ENCODE measurements at regions not wholly inside any gene's neighbourhood (a gene's known extent, or its start where the extent isn't known, plus 50 kb on each side); places are given as distances from the start of the nearest gene placed in this dataset.

DNA sequence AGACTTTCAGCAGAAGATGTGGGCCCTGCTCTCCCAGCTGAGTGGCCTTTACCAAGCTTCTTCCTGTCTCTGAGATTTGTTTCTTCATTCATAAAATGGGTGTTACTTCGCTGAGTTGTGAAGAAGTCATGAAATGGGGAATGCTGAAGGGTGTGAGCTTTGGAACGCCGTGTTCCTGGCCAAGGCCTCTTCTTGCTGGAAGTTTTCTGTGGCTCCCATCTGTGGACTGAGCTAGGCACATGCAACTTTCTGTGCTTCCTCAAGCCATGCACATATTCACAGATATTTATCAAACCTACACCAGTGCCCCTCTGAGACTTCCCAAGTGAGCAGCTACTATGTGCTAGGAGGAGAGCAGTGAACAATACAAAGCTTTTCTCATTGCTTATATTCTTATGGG lies 106.3 kb upstream of the JUN start:
- H3K36me3 ChIP-seq (ENCODE audit: control insufficient read depth in 5 of 5, insufficient read depth in 5 of 5, low read length in 5 of 5): no peaks in the 10 kb centered on the region
- no peak overlapping the region for H3K9ac ChIP-seq (ENCODE audit: low read length in 5 of 5)
- H3K27ac ChIP-seq (ENCODE audit: low read depth, low read length): no peak overlapping the region
- peaks cover 3 to 58% (median 47%) of the 10 kb centered on the region in 5 donors for H3K4me1 ChIP-seq (ENCODE audit: control insufficient read depth in 5 of 5, insufficient read depth in 5 of 5, low read length in 5 of 5)
- H3K4me3 ChIP-seq (ENCODE audit: low read depth in 1 of 5, low read length in 5 of 5): no peak overlapping the region
- no peaks in the 10 kb centered on the region for H3K9me3 ChIP-seq (ENCODE audit: control insufficient read depth in 5 of 5, low read length in 5 of 5)
- H3K27me3 ChIP-seq (ENCODE audit: control insufficient read depth in 5 of 5, insufficient read depth in 4 of 5, low read length in 5 of 5): no peaks in the 10 kb centered on the region

DNA sequence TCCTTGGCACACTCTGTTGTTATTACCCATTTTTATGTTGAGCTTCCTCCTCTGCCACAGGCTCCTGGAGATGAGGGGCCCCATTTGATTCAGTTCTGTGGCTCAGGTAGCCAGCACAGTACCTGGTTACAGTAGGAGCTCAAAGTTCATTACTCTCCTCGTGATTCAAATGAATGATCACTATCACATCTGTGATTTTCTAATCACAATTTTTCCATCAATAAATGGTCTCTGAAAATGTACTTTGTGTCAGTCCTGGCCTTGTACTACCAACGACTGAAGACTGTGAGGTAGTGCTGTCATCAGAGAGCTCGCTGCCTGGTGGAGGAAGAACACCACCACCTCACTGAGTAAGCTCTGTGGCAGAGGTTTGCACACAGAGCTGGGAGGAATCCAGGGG lies 106.8 kb upstream of the JUN start:
- Histone ChIP-seq H3K27me3 (ENCODE audit: control insufficient read depth in 5 of 5, insufficient read depth in 4 of 5, low read length in 5 of 5) (no peaks in the 10 kb centered on the region), H3K27ac (ENCODE audit: low read depth, low read length) (no peak overlapping the region), H3K36me3 (ENCODE audit: control insufficient read depth in 5 of 5, insufficient read depth in 5 of 5, low read length in 5 of 5) (no peaks in the 10 kb centered on the region), H3K4me1 (ENCODE audit: control insufficient read depth in 5 of 5, insufficient read depth in 5 of 5, low read length in 5 of 5) (peaks cover 4 to 58% (median 47%) of the 10 kb centered on the region in 5 donors), H3K9me3 (ENCODE audit: control insufficient read depth in 5 of 5, low read length in 5 of 5) (no peaks in the 10 kb centered on the region), H3K9ac (ENCODE audit: low read length in 5 of 5) (no peak overlapping the region), H3K4me3 (ENCODE audit: low read depth in 1 of 5, low read length in 5 of 5) (no peak overlapping the region)

DNA sequence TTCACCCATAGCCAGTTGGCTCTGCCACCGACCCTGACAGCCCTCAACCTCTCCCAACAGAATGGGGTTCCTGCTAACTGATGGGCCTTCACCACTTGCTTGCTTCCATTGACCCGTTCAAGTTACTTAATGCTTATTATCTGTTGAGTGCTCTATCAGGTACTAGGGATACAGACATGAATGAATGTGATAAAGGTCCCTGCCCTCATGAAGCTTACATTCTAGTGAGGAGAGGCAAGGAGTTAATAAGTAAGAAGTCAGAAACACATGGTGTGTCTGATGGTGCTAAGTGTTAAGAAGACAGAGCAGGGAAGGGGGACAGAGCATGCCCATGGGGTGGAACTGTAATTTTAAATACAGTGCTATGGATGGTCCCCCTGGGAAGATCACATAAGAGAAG lies 107.5 kb upstream of the JUN start:
- H3K27ac ChIP-seq (ENCODE audit: low read depth, low read length): no peak overlapping the region
- no peak overlapping the region for H3K9ac ChIP-seq (ENCODE audit: low read length in 5 of 5)
- no peaks in the 10 kb centered on the region for H3K27me3 ChIP-seq (ENCODE audit: control insufficient read depth in 5 of 5, insufficient read depth in 4 of 5, low read length in 5 of 5)
- no peak overlapping the region for H3K4me3 ChIP-seq (ENCODE audit: low read depth in 1 of 5, low read length in 5 of 5)
- no peaks in the 10 kb centered on the region for H3K9me3 ChIP-seq (ENCODE audit: control insufficient read depth in 5 of 5, low read length in 5 of 5)
- H3K36me3 ChIP-seq (ENCODE audit: control insufficient read depth in 5 of 5, insufficient read depth in 5 of 5, low read length in 5 of 5): no peaks in the 10 kb centered on the region
- H3K4me1 ChIP-seq (ENCODE audit: control insufficient read depth in 5 of 5, insufficient read depth in 5 of 5, low read length in 5 of 5): peaks cover 11 to 58% (median 47%) of the 10 kb centered on the region in 5 donors

DNA sequence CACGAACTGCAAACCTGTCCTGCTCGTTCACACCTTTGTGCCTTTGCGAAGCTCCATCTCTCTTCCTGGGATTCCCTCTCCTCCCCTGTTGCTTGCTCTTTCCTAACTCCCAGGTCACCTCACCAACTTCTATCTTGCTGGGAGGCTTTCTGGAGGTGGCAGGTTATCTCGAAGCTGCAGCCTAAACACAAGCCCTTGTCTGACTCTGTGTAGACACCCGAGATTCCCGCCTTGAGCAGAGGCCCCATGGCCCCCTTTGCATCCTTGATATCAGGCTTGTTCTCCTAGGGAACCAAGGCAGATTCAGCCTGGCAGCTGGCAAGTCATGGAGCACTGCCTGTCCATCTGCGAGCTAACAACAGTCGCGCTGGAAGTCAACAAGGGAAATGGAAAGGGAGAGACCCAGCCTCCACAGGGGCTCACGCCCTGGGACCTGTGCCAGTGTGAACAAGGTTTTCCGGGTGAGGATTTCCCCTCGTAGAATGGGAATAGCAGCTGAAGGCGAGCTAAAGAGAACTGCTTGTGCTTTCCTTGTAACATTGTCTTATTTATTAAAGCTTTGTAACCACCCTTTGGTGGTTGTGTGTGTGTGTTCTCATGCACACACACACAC lies 109.5 kb upstream of the JUN start:
- Histone ChIP-seq H3K9ac (ENCODE audit: low read length in 5 of 5) (peak overlapping the region in 1 of 5 donors; percentile 28), H3K4me1 (ENCODE audit: control insufficient read depth in 5 of 5, insufficient read depth in 5 of 5, low read length in 5 of 5) (peaks cover 18 to 62% (median 50%) of the 10 kb centered on the region in 5 donors), H3K36me3 (ENCODE audit: control insufficient read depth in 5 of 5, insufficient read depth in 5 of 5, low read length in 5 of 5) (no peaks in the 10 kb centered on the region), H3K27ac (ENCODE audit: low read depth, low read length) (peak overlapping the region; percentile 75), H3K9me3 (ENCODE audit: control insufficient read depth in 5 of 5, low read length in 5 of 5) (no peaks in the 10 kb centered on the region), H3K27me3 (ENCODE audit: control insufficient read depth in 5 of 5, insufficient read depth in 4 of 5, low read length in 5 of 5) (no peaks in the 10 kb centered on the region), H3K4me3 (ENCODE audit: low read depth in 1 of 5, low read length in 5 of 5) (peak overlapping the region in 1 of 5 donors; percentile 3)

DNA sequence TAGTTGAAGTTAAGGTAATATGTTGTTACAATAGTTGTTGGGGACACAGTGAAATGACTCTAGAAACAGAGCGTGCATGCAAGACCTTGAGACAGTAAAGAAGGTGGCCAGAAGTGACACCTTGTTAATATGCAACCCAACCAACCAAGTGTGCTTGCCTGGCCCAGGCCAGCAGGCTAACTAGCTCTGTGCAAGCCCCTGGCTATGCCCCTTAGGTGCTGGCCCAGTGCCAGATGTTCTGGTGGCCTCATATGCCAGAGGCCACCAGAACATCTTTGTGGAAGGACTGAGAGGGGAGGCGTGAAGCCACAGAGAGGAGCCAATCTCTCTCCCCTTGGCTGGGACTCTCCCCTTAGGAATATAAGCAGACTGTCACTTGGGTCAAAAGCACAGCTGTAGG lies 111.2 kb upstream of the JUN start:
- Histone ChIP-seq H3K9ac (ENCODE audit: low read length in 5 of 5) (no peak overlapping the region), H3K36me3 (ENCODE audit: control insufficient read depth in 5 of 5, insufficient read depth in 5 of 5, low read length in 5 of 5) (no peaks in the 10 kb centered on the region), H3K27ac (ENCODE audit: low read depth, low read length) (peak overlapping the region; percentile 82), H3K27me3 (ENCODE audit: control insufficient read depth in 5 of 5, insufficient read depth in 4 of 5, low read length in 5 of 5) (no peaks in the 10 kb centered on the region), H3K4me3 (ENCODE audit: low read depth in 1 of 5, low read length in 5 of 5) (no peak overlapping the region), H3K4me1 (ENCODE audit: control insufficient read depth in 5 of 5, insufficient read depth in 5 of 5, low read length in 5 of 5) (peaks cover 22 to 74% (median 67%) of the 10 kb centered on the region in 5 donors), H3K9me3 (ENCODE audit: control insufficient read depth in 5 of 5, low read length in 5 of 5) (no peaks in the 10 kb centered on the region)

DNA sequence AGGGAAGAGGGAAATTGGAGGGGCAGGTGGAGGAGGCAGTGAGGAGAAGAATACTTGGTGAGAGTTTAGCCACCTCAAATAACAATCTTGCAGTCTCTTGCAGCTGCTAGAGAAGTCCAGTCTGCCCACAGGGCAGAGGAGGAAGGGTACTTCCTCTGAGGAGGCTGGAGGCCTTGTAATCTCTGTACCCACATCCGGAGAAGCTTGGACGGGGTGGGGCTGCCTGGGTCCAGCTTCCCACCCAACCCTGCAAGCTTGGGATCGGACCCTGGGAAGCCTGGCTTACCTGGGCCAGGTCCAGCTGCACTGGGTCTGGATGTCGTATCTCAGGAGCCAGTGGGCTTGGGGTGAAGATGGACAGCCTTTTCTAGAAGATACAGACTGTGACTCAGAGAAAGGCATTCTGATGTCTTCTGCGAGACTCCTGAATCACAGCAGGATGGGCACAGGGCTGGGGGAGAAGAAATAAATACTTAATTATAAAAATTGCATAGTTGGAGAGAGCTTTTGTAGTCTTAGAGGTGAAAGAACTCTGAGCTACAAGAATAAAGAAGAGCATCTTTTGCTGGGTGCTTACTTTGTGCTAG lies 111.8 kb upstream of the JUN start:
- Histone ChIP-seq H3K4me1 (ENCODE audit: control insufficient read depth in 5 of 5, insufficient read depth in 5 of 5, low read length in 5 of 5) (peaks cover 22 to 80% (median 72%) of the 10 kb centered on the region in 5 donors), H3K9ac (ENCODE audit: low read length in 5 of 5) (peak overlapping the region in 1 of 5 donors; percentile 20), H3K36me3 (ENCODE audit: control insufficient read depth in 5 of 5, insufficient read depth in 5 of 5, low read length in 5 of 5) (no peaks in the 10 kb centered on the region), H3K27ac (ENCODE audit: low read depth, low read length) (peak overlapping the region; percentile 82), H3K27me3 (ENCODE audit: control insufficient read depth in 5 of 5, insufficient read depth in 4 of 5, low read length in 5 of 5) (no peaks in the 10 kb centered on the region), H3K4me3 (ENCODE audit: low read depth in 1 of 5, low read length in 5 of 5) (no peak overlapping the region), H3K9me3 (ENCODE audit: control insufficient read depth in 5 of 5, low read length in 5 of 5) (no peaks in the 10 kb centered on the region)

DNA sequence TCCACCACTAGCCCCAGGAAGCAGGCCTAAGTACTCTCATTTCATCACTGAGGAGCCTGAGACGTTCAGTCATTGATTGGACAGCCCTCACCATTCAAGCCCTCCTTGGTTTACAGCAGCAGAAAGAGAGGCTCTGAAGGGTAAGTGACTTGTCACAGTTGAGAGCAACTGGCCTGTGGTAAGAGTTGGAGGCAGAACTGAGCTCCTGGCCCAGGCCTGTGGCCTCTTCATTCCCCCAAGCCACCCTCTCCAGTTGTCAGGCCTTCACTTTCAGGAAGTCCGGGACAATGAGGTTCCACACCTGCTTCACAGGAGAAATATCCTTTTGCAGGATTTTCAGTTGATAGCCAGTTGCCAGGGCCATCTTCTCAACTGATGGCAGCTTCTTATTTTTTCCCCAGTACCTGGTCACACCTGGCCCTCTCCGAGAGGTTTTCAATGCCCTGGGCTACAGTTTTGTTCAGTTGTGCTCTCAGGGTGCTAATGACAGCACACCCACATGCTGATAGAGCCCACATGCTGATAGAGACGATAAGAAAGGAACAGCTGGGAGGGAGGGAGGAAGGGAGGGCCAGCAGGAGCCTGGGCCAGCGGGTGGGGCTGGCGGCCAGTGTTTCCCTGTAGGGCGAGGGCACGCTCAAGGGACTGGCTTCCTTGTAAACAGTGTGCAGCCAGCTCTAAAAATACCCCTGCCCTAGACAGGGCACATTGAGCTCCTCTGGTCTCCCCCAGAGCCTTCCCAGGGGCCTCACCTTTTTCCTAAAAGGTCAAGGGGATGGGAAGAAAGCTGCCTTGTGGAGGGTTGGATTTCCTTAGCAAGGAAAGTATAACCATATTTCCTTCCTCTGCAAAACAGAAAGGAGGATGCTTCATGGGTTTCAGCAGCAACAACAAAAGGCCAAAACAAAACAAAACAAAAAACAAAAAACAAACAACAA lies 112.7 kb upstream of the JUN start:
- Histone ChIP-seq H3K9ac (ENCODE audit: low read length in 5 of 5) (peak overlapping the region in 3 of 5 donors; percentile 6 to 48 (median 13)), H3K9me3 (ENCODE audit: control insufficient read depth in 5 of 5, low read length in 5 of 5) (no peaks in the 10 kb centered on the region), H3K4me1 (ENCODE audit: control insufficient read depth in 5 of 5, insufficient read depth in 5 of 5, low read length in 5 of 5) (peaks cover 22 to 85% (median 76%) of the 10 kb centered on the region in 5 donors), H3K36me3 (ENCODE audit: control insufficient read depth in 5 of 5, insufficient read depth in 5 of 5, low read length in 5 of 5) (no peaks in the 10 kb centered on the region), H3K27me3 (ENCODE audit: control insufficient read depth in 5 of 5, insufficient read depth in 4 of 5, low read length in 5 of 5) (no peaks in the 10 kb centered on the region), H3K27ac (ENCODE audit: low read depth, low read length) (peak overlapping the region; percentile 82), H3K4me3 (ENCODE audit: low read depth in 1 of 5, low read length in 5 of 5) (peak overlapping the region in 2 of 5 donors; percentile 18 to 19)

DNA sequence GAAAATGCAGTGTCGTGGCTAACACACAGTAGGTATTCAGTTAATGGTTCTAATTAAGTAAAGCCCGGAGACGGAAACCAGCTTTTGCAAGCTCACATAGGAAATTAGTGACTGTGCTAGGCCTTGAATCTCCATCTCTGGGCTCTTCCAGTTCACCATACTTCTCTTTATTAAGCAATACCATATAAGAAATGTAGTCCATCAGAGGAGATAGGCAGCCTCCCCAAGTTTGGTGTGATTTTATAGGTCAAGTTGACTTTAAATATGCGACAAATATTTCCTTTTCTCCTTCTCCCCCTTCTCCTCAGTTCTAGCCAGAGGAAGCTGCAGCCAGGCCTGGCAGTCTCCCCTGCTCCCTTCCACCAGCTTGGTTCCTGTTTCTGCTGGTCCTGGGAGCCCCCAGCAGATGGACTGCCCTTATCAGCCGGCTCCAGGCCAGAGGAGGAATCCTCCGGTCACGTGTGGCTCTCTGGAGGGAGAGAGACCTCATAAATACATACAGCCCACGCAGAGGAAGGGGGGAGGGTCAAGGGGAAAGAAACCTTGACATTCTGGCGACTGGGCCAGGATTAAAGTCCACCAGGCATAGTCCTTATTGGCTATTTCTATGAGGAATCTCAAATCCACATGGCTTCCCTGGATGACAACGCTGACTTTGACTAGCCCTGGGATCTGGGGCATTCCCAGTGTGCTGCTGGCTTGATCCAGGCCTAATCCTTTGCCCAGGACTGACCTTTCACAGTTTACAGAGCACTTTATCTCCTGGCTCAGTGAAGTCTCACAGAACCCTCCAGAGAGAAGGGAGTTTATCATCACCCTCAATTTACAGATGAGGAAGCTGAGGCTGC lies 115.1 kb upstream of the JUN start:
- H3K9ac ChIP-seq (ENCODE audit: low read length in 5 of 5): peak overlapping the region in 4 of 5 donors; percentile 3 to 12 (median 11)
- H3K9me3 ChIP-seq (ENCODE audit: control insufficient read depth in 5 of 5, low read length in 5 of 5): no peaks in the 10 kb centered on the region
- peak overlapping the region; percentile 96 for H3K27ac ChIP-seq (ENCODE audit: low read depth, low read length)
- H3K27me3 ChIP-seq (ENCODE audit: control insufficient read depth in 5 of 5, insufficient read depth in 4 of 5, low read length in 5 of 5): no peaks in the 10 kb centered on the region
- peaks cover 19 to 75% (median 73%) of the 10 kb centered on the region in 5 donors for H3K4me1 ChIP-seq (ENCODE audit: control insufficient read depth in 5 of 5, insufficient read depth in 5 of 5, low read length in 5 of 5)
- H3K36me3 ChIP-seq (ENCODE audit: control insufficient read depth in 5 of 5, insufficient read depth in 5 of 5, low read length in 5 of 5): no peaks in the 10 kb centered on the region
- H3K4me3 ChIP-seq (ENCODE audit: low read depth in 1 of 5, low read length in 5 of 5): peak overlapping the region in 2 of 5 donors; percentile 11 to 20

DNA sequence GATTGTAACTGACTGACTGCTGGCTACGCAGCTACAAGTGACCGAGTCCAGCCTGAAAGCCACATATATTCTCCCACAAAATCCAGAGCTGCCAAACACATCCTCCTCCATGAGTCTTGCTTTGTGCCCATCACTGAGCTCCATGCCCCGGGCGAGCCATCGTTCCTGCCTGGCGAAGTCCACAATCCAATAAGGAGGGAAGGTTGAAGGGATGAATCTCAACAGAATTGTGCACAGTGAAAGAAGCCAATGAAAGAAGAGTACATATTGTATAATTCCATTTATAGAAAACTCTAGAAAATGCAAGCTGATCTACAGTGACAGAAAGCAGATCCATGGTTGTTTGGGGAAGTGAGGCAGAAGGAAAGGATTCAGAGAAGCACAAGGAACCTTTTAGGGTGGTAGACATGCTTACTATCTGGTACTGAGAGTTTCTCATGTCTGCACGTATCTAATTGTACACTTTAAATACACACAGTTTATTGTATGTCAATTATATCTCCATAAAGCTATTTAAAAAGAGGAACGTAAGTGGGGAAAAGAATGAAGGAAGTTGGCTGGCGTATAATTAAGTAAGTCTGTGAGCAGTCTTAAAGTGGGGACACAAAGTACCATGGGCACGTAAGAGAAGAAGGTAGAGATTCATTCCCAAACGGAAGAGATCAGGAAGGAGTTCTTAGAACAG lies 115.9 kb upstream of the JUN start:
- H3K4me3 ChIP-seq (ENCODE audit: low read depth in 1 of 5, low read length in 5 of 5): no peak overlapping the region
- no peaks in the 10 kb centered on the region for H3K9me3 ChIP-seq (ENCODE audit: control insufficient read depth in 5 of 5, low read length in 5 of 5)
- peak overlapping the region; percentile 96 for H3K27ac ChIP-seq (ENCODE audit: low read depth, low read length)
- H3K36me3 ChIP-seq (ENCODE audit: control insufficient read depth in 5 of 5, insufficient read depth in 5 of 5, low read length in 5 of 5): no peaks in the 10 kb centered on the region
- H3K9ac ChIP-seq (ENCODE audit: low read length in 5 of 5): peak overlapping the region in 3 of 5 donors; percentile 12 to 48 (median 42)
- peaks cover 19 to 76% (median 70%) of the 10 kb centered on the region in 5 donors for H3K4me1 ChIP-seq (ENCODE audit: control insufficient read depth in 5 of 5, insufficient read depth in 5 of 5, low read length in 5 of 5)
- H3K27me3 ChIP-seq (ENCODE audit: control insufficient read depth in 5 of 5, insufficient read depth in 4 of 5, low read length in 5 of 5): no peaks in the 10 kb centered on the region

Data from subcutaneous abdominal adipose tissue (tissue), 5 donors.